ENCODE measurements at regions not wholly inside any gene's neighbourhood (a gene's known extent, or its start where the extent isn't known, plus 50 kb on each side); places are given as distances from the start of the nearest gene placed in this dataset.

GRCh38 chr15:96502196-96502595, 171.7 kb downstream of the NR2F2 start:
- ATAC-seq, result no peak
- DNase-seq, result no peak
- 79 to 88% (median 83%) methylated on average over 4 of the region's 4 CpGs for WGBS, 4 donors
- no peaks in the 10 kb centered on the region for H3K9me3 ChIP-seq
- H3K27ac ChIP-seq, result no peak overlapping the region
- intact Hi-C loops (cut with DNase I), result no loop called here
- H3K36me3 ChIP-seq, result no peaks in the 10 kb centered on the region
- peaks cover 0 to 6% (median 0%) of the 10 kb centered on the region in 9 donors for H3K27me3 ChIP-seq
- TF ChIP-seq CTCF (IDR thresholded peaks at IDR 0.05), result no peak
- TF ChIP-seq POLR2A (IDR thresholded peaks at IDR 0.05), result no peak
- H3K4me1 ChIP-seq, result no peaks in the 10 kb centered on the region
- no peak overlapping the region for H3K4me3 ChIP-seq

DNA sequence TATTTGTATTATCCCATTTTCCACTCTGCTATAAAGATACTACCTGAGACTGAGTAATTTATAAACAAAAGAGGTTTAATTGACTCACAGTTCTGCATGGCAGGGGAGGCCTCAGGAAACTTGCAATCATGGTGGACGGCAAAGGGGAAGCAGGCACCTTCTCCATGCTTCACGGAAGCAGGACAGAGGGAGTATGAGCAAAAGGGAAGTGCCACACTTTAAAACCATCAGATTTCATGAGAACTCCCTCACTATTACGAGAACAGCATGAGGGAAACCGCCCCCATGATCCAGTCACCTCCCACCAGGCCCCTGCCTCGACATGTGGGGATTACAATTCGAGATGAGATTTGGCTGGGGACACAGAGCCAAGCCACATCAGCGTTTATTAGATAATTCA, 172.8 kb downstream of the NR2F2 start:
- ATAC-seq, result no peak
- Histone ChIP-seq H3K27me3 (peaks cover 0 to 6% (median 0%) of the 10 kb centered on the region in 9 donors), H3K9me3 (no peaks in the 10 kb centered on the region), H3K36me3 (no peaks in the 10 kb centered on the region), H3K27ac (no peak overlapping the region), H3K4me3 (no peak overlapping the region), H3K4me1 (no peaks in the 10 kb centered on the region)
- WGBS, 4 donors, result 70 to 74% (median 71%) methylated on average over 7 of the region's 7 CpGs
- TF ChIP-seq CTCF (IDR thresholded peaks at IDR 0.05), result no peak
- intact Hi-C loops (cut with DNase I), result no loop called here
- DNase-seq, result no peak

GRCh38 chr15:96504371-96504770, 173.9 kb downstream of the NR2F2 start:
- DNase-seq, result no peak
- peaks cover 0 to 6% (median 0%) of the 10 kb centered on the region in 9 donors for H3K27me3 ChIP-seq
- intact Hi-C loops (cut with DNase I), result no loop called here
- TF ChIP-seq CTCF (IDR thresholded peaks at IDR 0.05), result no peak
- TF ChIP-seq POLR2A (IDR thresholded peaks at IDR 0.05), result no peak
- no peak overlapping the region for H3K27ac ChIP-seq
- H3K36me3 ChIP-seq, result no peaks in the 10 kb centered on the region
- no peaks in the 10 kb centered on the region for H3K9me3 ChIP-seq
- no peak for ATAC-seq
- 62 to 69% (median 66%) methylated on average over 4 of the region's 4 CpGs for WGBS, 4 donors
- H3K4me1 ChIP-seq, result no peaks in the 10 kb centered on the region
- H3K4me3 ChIP-seq, result no peak overlapping the region

DNA sequence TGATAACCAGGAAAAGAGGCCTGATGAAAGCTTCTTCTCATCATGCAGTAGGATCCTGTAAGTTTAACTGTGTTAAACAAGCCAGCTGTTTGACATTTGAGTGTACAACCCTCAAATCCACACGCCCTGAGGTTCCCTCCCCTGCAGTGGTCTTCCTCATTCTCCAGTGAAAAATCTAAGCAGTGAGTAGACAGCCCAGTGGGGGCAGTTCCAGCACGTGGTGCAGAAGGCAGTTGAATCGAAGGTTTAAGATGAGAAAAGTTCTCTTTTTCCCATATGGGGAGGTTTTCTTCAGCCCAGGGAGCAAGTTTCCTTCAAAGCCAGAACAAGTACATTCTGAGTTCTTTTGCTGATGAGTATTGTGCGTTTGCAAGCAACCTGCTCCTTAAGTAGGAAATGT, 174.5 kb downstream of the NR2F2 start:
- Histone ChIP-seq H3K9me3 (no peaks in the 10 kb centered on the region), H3K4me3 (no peak overlapping the region), H3K27me3 (peaks cover 0 to 8% (median 0%) of the 10 kb centered on the region in 9 donors), H3K4me1 (no peaks in the 10 kb centered on the region), H3K27ac (no peak overlapping the region), H3K36me3 (no peaks in the 10 kb centered on the region)
- DNase-seq (no peak), ATAC-seq (no peak)
- intact Hi-C loops (cut with DNase I), result no loop called here
- TF ChIP-seq CTCF (IDR thresholded peaks at IDR 0.05) (no peak), POLR2A (IDR thresholded peaks at IDR 0.05) (no peak)
- 56 to 65% (median 60%) methylated on average over 4 of the region's 4 CpGs for WGBS, 4 donors

Measured in heart left ventricle (tissue), 16 donors.